ENCODE measurements at regions not wholly inside any gene's neighbourhood (a gene's known extent, or its start where the extent isn't known, plus 50 kb on each side); places are given as distances from the start of the nearest gene placed in this dataset.
"Not testable (repeated sequence)": the region's sequence is repeated elsewhere in the genome, so short reads cannot be mapped to it uniquely, and the experiment has no call there.

DNA sequence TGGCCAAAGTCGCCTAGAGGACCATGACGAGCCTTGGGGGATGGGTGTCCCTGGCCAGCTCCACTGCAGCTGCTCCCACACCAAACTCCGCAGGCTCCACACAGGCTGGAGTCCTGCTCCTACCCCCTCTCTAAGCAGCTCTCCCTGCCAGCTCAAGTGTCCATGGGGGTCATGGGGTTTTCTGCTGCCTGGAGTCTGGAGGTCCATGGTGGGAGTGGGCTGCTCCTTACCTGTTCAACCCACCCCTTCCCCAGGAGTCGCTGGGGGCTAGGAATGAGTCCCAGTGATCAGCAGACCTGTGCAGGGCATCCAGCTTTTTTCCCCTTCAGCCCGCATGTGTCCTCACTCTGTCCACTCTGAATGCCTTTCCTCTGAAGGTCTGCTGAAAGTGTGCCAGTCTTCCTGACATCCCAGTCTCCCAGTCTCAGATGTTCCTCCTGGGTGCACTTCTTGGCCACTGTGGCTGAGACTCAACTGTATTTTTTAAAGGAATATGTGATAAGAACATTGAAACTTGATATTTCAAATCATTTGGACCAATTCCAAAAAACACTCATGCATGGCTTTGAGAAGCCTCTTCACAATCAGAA is 261.3 kb upstream of the ANKH start:
- DNase-seq: no peak
- no peak for ATAC-seq
- intact Hi-C loops (cut with micrococcal nuclease): no loop called here

DNA sequence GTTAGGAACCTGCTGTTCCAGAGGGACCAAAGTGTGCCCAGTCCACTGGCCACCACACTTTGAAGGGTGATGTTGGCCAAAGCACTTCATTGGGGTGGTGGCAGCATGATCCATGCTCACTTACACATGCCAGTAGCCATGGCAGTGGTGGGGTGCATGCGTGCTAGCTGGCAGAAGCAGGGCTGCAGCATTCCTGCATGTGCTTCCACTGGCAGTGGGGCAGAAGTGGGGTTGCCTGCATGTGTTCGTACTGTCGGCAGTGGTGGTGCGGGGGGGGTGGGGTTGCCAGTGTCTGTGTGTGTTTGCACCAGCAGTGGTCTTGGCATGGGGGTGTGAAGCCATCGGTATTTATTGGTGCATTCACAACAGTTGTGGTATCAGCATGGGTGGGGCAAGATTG is 260.3 kb upstream of the ANKH start:
- intact Hi-C loops (cut with micrococcal nuclease): no loop called here
- ATAC-seq: no peak
- DNase-seq: no peak

DNA sequence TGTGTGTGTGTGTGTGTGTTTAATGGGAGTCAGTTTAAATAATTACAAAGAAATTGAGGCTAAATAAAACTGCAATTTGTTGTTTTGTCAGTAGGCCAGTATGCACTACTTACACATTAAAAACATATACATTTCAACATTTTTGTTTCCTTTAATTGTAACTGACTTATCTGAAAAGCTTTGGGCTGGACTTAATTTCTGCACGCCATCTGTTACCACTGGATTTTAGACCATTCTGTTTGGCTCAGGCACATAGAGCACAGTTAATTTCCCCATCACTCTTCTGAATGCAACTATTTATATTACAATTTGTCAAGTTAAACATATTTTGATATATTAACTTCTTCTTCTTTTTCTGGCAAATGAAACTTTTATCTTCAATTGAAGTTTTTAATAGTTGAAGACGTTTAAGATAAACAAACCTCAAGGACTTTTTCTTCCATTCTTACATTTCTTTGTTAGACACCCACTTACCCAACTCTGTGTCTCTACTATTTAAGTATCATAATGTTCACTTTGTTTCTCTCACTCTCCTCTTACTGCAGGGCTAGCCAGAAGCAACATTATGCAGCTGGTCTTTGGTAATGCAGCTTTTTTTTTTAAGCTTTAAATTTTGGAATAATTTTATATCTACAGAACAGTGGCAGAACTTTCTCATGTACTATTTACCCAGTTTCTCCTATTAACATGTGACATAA is 253.4 kb upstream of the ANKH start:
- DNase-seq (no peak), ATAC-seq (no peak)
- intact Hi-C loops (cut with micrococcal nuclease): no loop called here

DNA sequence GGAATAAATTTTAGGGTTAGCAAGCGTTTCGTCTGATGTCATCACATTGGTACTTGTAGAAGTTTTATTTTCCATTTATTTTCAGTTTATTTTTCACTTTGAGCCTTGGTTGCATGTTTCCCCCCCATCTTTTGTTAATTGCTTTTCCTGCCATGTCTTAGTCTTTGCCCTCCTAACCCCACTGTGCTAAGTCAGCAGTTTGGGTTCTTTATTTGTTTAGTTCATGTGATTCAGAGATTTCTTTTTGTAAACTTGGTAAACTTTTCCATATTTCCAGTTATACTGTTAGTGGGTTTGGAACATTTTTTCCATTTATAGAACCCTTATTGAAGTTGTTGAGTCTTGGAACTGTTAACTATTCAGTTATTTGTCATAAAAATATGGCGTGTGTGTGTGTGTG is 252.9 kb upstream of the ANKH start:
- DNase-seq (no peak), ATAC-seq (no peak)
- intact Hi-C loops (cut with micrococcal nuclease): no loop called here

DNA sequence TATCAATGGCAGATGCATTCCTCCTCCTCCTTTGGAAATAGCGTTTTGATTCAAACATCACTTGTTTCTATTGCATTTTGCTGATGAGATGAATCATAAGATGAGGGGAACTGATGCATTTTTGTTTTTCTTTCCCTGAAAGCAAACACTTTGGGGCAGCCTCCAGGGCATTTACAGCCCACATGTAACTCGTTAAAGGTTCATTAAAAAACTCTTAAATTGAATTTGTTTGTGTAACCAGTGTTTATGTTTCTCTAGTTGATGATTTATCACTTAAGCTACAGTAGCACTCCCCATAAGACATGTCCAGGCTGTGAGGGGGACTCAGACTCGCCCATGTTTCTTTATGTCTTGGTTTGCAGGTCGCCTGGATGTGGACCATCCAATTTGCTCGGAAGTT is 246.1 kb upstream of the ANKH start:
- intact Hi-C loops (cut with micrococcal nuclease): no loop called here
- no peak for DNase-seq
- no peak for ATAC-seq

DNA sequence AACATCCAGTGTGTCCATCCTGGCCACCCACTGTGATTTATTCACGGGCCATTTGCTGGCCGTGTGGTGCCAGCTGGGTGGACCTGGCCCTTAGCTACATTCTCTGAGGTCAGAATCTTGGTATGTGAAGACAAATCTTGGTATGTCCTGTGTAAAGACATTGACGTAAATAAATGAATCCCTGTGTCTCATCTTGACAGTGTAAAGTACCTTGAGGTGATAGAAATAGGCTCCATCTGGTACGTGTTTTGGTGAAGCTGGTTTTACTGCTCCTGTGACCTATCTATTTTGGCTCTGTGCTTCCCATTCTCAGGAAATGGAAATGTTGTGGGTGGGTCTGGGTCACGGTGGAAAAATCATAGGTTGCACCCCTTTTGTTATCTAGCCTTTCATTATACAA is 245.4 kb upstream of the ANKH start:
- DNase-seq: no peak
- intact Hi-C loops (cut with micrococcal nuclease): no loop called here
- ATAC-seq: no peak

DNA sequence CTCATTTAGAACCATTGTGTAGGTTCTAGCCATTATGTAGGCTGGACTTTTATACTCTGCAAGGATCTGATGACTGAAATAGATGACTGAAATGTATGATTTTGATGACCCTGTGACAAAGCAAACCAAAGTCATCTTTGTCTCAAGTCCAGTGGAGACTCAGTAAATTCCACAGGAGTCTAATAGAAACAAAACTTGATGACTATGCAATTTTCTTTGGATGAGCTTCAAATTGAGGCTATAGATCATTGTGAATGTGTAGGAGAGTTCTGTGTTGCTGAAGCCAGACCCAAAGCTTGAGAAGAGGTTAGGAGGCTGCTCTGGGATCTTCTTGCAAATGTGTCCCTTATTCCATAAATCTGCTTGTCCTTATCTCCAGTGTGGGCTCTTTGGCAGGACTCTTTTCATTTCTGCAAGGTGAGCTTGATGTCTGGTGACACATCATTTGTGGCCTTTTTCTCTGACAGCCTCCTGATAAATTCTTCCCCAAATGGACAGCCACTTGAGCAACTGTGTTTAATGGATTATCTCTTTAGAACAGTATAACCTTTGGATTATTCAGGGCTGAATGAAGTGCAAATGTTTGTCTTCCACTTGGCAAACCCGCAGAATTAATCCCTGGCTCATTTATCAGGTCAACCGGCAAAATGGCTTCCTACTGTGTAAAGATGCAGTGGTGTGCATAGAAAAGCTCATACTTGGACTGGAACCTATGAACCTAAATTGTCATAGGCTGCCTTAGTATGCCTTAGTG is 235.1 kb upstream of the ANKH start:
- no peak for DNase-seq
- intact Hi-C loops (cut with micrococcal nuclease): loop anchor here (10.0 kb wide), 1 partner anchor 708 kb away; no protein-coding TSS in a partner anchor

DNA sequence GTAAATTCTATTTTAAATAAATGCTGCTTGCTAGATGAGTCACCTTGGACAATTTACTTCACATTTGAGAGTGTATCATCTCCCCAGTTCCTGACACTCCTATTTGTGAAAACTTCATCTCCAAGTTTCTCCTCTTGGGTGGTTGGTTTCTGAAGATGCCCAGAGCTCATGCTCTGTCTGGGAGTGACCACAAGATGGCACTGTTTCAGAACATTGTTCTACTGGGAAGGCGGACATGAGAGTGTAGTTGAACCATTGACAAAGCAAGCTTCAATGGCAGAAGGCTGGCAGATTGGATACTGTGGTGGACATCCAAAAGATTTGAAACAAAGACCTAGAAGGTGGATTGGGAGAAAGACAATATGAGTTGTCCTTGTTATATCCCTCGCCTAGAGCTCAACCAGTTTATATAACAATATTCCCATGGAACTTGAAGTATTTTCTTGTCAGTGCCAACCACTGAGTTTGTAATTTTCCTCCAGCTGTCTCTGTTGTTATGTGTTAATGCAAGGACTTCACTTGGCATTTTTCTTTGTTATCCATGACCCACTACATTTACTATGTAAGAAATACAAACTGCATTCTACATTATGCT is 234.3 kb upstream of the ANKH start:
- ATAC-seq (peak; percentile 74), DNase-seq (no peak)
- intact Hi-C loops (cut with micrococcal nuclease): loop anchor here (10.0 kb wide), 1 partner anchor 709 kb away; no protein-coding TSS in a partner anchor

More for the DNA sequence above, 235.1 kb upstream of the ANKH start:
- no peak for ATAC-seq

DNA sequence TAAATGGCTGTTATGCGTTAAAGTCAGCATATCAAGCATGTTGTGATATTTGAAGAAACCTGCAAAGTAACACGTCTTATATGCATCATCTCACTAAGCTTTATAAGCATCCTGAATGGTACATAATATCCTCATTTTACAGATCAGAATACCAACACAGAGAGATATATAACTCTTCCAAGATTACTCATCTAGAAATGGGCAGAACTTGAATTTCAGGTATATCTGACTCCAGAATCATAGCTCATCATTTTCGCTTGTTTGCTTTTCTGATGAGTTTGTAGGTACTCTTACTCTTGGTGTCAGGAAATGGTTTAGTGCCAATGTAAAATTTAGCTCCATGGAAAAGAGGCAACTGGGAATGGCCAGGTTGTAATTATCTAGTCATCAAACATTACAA is 232.3 kb upstream of the ANKH start:
- DNase-seq (no peak), ATAC-seq (no peak)
- intact Hi-C loops (cut with micrococcal nuclease): loop anchor here (10.0 kb wide), 1 partner anchor 711 kb away; no protein-coding TSS in a partner anchor

DNA sequence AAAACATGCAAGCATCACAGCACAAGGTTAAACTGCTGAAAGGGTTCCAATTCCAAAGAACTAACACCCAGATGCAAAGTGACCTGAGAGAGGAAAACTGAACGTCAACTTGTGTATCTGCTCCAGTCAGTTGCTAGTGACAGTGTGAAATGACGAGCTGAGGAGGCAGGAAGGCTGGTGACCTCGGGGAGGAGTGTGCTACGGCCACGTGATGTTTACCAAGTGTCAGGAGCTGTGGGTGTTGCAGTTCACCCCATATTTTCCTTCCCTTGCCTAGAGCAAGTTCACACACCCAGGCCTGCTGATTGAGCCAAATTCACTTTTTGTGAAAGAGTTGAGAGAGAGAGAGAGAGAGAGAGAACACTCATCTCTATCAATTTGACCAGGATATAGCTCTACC is 231.6 kb upstream of the ANKH start:
- intact Hi-C loops (cut with micrococcal nuclease): loop anchor here (10.0 kb wide), 1 partner anchor 712 kb away; no protein-coding TSS in a partner anchor
- ATAC-seq: no peak
- DNase-seq: no peak

DNA sequence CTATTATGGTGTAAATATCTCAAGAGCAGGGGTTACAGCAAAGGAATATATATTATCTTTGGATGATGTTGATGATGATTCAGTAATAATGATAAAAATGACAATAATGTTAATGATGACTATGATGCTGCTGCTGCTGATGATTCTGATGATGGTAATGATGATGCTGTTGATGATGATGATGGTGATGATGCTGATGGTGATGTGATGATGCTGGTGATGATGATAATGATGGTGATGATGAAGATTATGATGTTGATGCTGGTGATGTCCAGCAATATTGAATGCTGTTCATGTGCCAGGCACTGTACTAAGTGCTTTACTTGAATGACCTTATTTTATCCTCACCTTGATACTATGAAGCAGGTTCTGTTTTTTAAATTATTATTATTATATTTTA is 226.0 kb upstream of the ANKH start:
- intact Hi-C loops (cut with micrococcal nuclease): no loop called here
- DNase-seq: no peak
- no peak for ATAC-seq

DNA sequence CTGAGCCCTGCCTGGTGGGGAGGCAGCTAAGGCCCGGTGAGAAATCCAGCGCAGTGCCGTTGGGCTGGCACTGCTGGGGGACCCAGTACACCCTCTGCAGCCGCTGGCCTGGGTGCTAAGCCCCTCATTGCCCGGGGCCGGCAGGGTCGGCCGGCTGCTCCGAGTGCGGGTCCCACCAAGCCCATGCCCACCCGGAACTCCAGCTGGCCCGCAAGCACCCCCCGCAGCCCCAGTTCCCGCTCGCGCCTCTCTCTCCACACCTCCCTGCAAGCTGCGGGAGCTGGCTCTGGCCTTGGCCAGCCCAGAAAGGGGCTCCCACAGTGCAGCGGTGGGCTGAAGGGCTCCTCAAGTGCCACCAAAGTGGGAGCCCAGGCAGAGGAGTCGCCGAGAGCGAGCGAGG is 225.1 kb upstream of the ANKH start:
- intact Hi-C loops (cut with micrococcal nuclease); ATAC-seq; DNase-seq: not testable (repeated sequence)

DNA sequence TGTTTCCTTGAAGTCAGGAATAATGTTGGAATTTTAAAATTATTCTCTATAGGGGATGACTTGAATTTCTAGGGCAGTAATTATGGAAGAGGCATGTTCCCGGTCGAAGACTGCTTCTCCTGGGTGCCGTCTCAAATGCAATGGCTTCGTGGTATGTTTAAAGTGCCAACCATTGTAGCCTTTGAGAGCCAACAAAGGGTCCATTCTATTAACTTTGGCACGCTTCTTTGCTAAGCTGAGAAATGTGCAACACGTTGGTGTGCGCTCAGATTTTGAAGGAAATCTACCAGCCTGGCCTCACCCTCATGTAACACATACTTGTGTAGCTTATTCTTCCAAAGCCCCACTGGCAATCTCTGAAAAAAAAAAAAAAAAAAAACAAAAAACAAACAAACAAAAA is 221.2 kb upstream of the ANKH start:
- DNase-seq: no peak
- no peak for ATAC-seq
- intact Hi-C loops (cut with micrococcal nuclease): no loop called here

DNA sequence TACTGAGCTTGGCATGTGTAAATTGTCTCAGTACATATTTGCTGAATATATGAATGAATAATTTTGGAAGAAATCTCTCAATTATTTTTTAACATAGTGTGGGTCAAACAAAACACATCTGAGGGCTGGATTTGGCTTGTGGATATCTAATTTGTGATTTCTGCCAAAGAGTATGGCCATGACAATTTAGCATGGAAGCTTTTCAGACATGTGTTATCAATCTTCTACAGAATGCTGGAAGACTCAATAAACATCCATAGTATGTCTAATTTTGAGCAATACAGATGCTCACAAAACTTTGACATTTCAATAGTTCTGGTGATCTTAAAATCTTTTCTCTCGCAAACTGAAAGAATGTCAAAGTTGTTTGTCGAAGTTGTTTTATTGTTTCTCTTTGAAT is 214.1 kb upstream of the ANKH start:
- DNase-seq (no peak), ATAC-seq (no peak)
- intact Hi-C loops (cut with micrococcal nuclease): no loop called here

DNA sequence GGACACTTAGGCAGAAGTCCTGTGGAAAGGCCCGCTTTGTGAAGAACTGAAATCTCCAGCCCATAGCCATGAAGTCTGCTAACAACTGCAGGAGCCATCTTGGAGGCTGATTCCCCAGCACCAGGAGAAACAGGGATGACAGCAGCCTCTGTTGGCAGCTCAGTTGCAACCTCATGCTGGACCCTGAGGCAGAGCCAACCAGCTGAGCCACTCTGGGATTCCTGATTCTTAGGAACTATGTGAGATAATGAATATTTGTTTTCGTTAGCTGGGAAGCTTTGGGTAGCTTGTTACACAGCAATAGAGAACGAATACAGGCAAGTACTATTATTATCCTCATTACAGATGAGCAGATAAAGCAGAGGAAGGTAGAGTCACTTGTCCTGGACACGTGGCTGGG is 210.5 kb upstream of the ANKH start:
- ATAC-seq: no peak
- DNase-seq: no peak
- intact Hi-C loops (cut with micrococcal nuclease): no loop called here

DNA sequence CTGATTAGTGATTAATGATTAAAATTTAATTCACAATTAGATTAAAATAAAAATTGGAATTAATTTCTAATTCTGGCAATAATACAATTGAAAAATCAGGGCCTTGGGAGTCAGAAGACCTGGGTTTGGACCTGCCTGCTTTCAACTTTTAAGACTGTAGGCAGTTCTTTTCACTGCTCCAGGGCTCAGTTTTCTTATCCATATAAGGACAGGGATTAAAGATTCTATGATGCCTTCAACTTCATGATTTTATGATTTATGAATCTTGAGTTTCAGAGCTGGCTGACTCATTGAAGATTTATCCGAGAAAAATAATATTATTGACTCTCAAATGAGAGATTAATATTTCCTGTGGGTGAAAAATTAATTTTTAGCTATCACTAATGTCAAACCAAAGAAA is 208.6 kb upstream of the ANKH start:
- DNase-seq (no peak), ATAC-seq (no peak)
- intact Hi-C loops (cut with micrococcal nuclease): no loop called here

DNA sequence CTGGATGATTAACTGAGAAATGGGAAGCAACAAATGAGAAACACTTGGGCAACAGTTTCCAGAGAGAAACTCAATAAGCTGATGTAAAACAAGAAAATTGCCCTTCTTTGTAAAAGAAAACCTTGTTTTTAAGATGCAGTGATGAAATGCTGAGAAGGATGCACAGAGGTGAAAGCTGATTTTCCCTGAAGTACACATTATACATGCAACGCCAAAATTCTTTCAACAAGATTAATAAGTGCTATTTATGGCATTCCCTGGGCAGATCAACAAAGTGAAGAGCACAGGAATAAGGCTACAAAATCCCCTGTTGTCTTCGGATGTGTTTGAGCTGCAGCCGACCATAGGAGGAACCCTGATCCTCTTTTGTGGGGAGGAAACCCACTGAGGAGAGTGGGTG is 208.0 kb upstream of the ANKH start:
- DNase-seq (no peak), ATAC-seq (no peak)
- intact Hi-C loops (cut with micrococcal nuclease): no loop called here

DNA sequence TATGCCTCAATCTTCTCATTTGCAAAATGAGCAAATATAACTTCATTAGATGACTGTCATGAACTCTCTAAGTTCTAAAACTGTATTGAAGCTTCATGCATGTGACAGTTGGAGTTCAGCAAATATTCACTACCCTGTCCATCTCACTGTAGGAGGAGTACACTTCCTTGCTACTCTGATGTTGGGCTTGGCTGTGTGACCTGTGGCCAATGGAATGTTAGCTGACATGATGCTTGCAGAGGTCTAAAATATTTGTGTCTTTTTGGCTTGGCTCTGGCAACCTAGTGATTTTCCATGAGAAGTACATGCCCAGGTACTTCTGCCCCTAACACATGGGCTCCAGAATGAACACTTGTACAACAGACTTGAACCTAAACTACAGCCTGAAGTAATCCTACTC is 203.1 kb upstream of the ANKH start:
- ATAC-seq (no peak), DNase-seq (no peak)
- intact Hi-C loops (cut with micrococcal nuclease): no loop called here

DNA sequence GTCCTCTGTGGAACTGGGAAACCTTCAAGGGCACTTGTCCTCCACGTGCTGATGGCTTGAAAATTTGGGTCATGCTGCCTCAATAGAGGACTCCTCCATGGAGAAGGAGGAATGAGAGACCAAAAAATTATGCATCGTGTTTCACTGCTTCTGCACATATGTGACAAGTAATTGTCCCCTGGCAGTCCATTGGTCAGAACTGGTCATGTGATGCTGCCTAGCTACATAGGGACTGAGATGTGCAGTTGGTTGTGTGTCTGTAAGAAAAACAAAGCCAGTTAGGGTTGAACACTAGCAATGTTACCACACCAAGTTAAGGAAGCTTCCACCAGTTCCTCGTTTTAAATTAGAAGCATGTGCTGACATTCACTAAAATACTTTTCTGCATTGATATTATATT is 201.9 kb upstream of the ANKH start:
- no peak for DNase-seq
- no peak for ATAC-seq
- intact Hi-C loops (cut with micrococcal nuclease): no loop called here

DNA sequence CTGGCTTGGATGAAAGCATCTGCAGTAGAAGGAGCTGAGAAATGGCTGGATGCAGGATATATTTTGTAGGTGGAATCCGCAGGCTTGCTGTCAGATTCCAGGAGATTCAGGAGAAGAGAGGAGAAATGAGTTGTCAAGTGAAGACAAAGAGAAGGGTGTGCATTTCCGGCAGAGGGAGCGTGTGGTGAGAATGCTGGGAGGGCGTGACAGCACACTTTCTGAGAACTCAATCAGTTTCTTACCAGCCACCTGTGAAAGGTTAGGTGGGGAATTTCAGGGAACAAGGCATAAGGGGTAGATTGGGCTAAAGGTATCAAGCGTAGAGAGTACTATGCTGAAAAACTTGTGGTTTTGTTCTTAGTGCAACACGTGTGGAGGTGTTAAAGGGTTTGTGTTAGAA is 199.3 kb upstream of the ANKH start:
- intact Hi-C loops (cut with micrococcal nuclease): no loop called here
- ATAC-seq (no peak), DNase-seq (no peak)

Data from left ventricle myocardium superior (tissue), 1 donor.